ENCODE measurements at regions not wholly inside any gene's neighbourhood (a gene's known extent, or its start where the extent isn't known, plus 50 kb on each side); places are given as distances from the start of the nearest gene placed in this dataset.
"Not testable (repeated sequence)": the region's sequence is repeated elsewhere in the genome, so short reads cannot be mapped to it uniquely, and the experiment has no call there.

- Histone ChIP-seq H3K4me1 (peaks cover 0 to 4% of the 10 kb centered on the region in 2 donors), H3K36me3 (no peaks in the 10 kb centered on the region), H3K4me3 (no peak overlapping the region), H3K9me3 (no peaks in the 10 kb centered on the region), H3K27ac (no peak overlapping the region), H3K27me3 (no peaks in the 10 kb centered on the region)
- no peak for TF ChIP-seq CTCF (IDR thresholded peaks at IDR 0.05)
- DNase-seq (ENCODE audit: low spot score) = no peak
Measured at GRCh38 chr12:93008044-93008778, 79.1 kb upstream of the EEA1 start.

DNA sequence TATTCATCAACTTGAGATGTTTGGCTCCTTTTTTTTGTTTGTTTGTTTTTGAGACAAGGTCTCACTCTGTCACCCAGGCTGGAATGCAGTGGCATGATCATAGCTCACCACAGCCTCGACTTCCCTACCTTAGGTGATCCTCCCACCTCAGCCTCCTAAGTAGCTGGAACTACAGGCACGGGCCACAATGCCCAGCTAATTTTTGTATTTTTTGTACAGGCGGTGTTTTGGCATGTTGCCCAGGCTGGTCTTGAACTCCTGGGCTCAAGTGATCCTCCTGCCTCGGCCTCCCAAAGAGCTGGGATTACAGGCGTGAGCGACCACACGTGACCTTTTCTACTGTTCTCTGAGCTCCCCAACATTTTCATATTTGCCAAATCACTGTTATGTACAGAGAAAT lies 79.8 kb upstream of the EEA1 start:
- H3K27ac ChIP-seq; H3K27me3 ChIP-seq; H3K36me3 ChIP-seq; DNase-seq (ENCODE audit: low spot score); H3K4me3 ChIP-seq; H3K4me1 ChIP-seq; H3K9me3 ChIP-seq: not testable (repeated sequence)

GRCh38 chr12:93009533-93009932 lies 80.4 kb upstream of the EEA1 start:
- Histone ChIP-seq H3K36me3 (no peaks in the 10 kb centered on the region), H3K27me3 (no peaks in the 10 kb centered on the region), H3K4me3 (no peak overlapping the region), H3K4me1 (no peaks in the 10 kb centered on the region), H3K27ac (no peak overlapping the region), H3K9me3 (no peaks in the 10 kb centered on the region)
- TF ChIP-seq CTCF (IDR thresholded peaks at IDR 0.05) = no peak
- DNase-seq (ENCODE audit: low spot score) = no peak

GRCh38 chr12:93010461-93010860 lies 81.4 kb upstream of the EEA1 start:
- TF ChIP-seq CTCF (IDR thresholded peaks at IDR 0.05) = no peak
- H3K27ac ChIP-seq = no peak overlapping the region

DNA sequence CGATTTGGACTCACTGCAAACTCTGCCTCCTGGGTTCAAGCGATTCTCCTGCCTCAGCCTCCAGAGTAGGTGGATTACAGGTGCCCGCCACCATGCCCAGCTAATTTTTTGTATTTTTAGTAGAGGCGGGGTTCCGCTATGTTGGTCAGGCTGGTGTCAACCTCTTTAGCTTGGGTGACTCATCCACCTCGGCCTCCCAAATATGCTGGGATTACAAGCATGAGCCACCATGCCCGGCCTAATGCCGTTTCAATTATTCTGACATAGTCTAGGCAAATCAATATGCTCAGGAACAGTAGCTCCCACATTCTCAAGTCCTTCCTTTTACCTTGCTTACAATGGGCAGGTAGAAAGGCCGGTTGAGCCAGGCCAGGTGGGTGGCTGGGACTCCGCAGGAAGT lies 82.0 kb upstream of the EEA1 start:
- Histone ChIP-seq H3K36me3 (no peaks in the 10 kb centered on the region), H3K4me1 (no peaks in the 10 kb centered on the region), H3K27ac (no peak overlapping the region), H3K27me3 (no peaks in the 10 kb centered on the region), H3K4me3 (no peak overlapping the region), H3K9me3 (no peaks in the 10 kb centered on the region)
- DNase-seq (ENCODE audit: low spot score) = no peak
- TF ChIP-seq CTCF (IDR thresholded peaks at IDR 0.05) = no peak

More at GRCh38 chr12:93010461-93010860, 81.4 kb upstream of the EEA1 start:
- H3K4me1 ChIP-seq = no peaks in the 10 kb centered on the region
- DNase-seq (ENCODE audit: low spot score) = no peak
- no peaks in the 10 kb centered on the region for H3K9me3 ChIP-seq
- H3K27me3 ChIP-seq = no peaks in the 10 kb centered on the region
- H3K4me3 ChIP-seq = no peak overlapping the region
- no peaks in the 10 kb centered on the region for H3K36me3 ChIP-seq

GRCh38 chr12:93015871-93016751 lies 87.0 kb upstream of the EEA1 start:
- TF ChIP-seq CTCF (IDR thresholded peaks at IDR 0.05) = no peak
- Histone ChIP-seq H3K27me3 (no peaks in the 10 kb centered on the region), H3K9me3 (no peaks in the 10 kb centered on the region), H3K27ac (no peak overlapping the region), H3K4me1 (no peaks in the 10 kb centered on the region), H3K36me3 (no peaks in the 10 kb centered on the region), H3K4me3 (no peak overlapping the region)
- no peak for DNase-seq (ENCODE audit: low spot score)
